Neural progenitor cell (in vitro differentiated cells): ENCODE measurements at regions not wholly inside any gene's neighbourhood (a gene's known extent, or its start where the extent isn't known, plus 50 kb on each side); places are given as distances from the start of the nearest gene placed in this dataset.

ENCODE experiments used
- DNase-seq: peaks from one replicate; pipeline ENCODE4 v3.0.0-alpha.2; 2016; ENCODE audit warnings: low spot score
- H2AFZ ChIP-seq: fragments of 200-600 bp; sonication (generic); replicated peaks from 2 replicates; pipeline ENCODE4 v1.6.1; 2016; ENCODE audit warnings: antibody characterized with exemption
- H3F3A ChIP-seq: fragments of 200-600 bp; sonication (generic); 2 replicates; pipeline ENCODE4 v1.6.1; 2016; ENCODE audit warnings: antibody characterized with exemption, low read depth
- H3K27ac ChIP-seq: fragments of 200-600 bp; sonication (generic); 2 replicates; pipeline ENCODE4 v1.5.1; 2016; ENCODE audit warnings: mild to moderate bottlenecking
- H3K27me3 ChIP-seq: fragments of 200-600 bp; sonication (generic); 2 replicates; pipeline ENCODE4 v1.6.1; 2016; ENCODE audit warnings: mild to moderate bottlenecking, moderate library complexity
- H3K36me3 ChIP-seq: fragments of 200-600 bp; sonication (generic); 2 replicates; pipeline ENCODE4 v1.5.1; 2016
- H3K4me1 ChIP-seq: fragments of 200-600 bp; sonication (generic); 2 replicates; pipeline ENCODE4 v1.6.1; 2016; ENCODE audit warnings: mixed run types
- H3K4me2 ChIP-seq: fragments of 200-600 bp; sonication (generic); 2 replicates; pipeline ENCODE4 v1.6.1; 2016
- H3K4me3 ChIP-seq: fragments of 200-600 bp; sonication (generic); 2 replicates; pipeline ENCODE4 v1.5.1; 2016
- H3K79me2 ChIP-seq: fragments of 200-600 bp; sonication (generic); 2 replicates; pipeline ENCODE4 v1.6.1; 2016; ENCODE audit warnings: low read depth
- H3K9ac ChIP-seq: fragments of 200-600 bp; sonication (generic); 2 replicates; pipeline ENCODE4 v1.6.1; 2016
- H3K9me3 ChIP-seq: fragments of 200-600 bp; sonication (generic); 2 replicates; pipeline ENCODE4 v1.5.1; 2016; ENCODE audit warnings: low read depth
- H4K20me1 ChIP-seq: fragments of 200-600 bp; sonication (generic); 2 replicates; pipeline ENCODE4 v1.6.1; 2016; ENCODE audit warnings: low read depth
- H3K27ac Mint-ChIP-seq: 3 replicates; pipeline ENCODE4 v1.8.0; 2021; ENCODE audit warnings: mixed read lengths
- H3K27me3 Mint-ChIP-seq: 2 replicates; pipeline ENCODE4 v1.8.0; 2022; ENCODE audit warnings: low read depth, mild to moderate bottlenecking, inconsistent platforms, moderate library complexity, mixed read lengths; ENCODE audit not compliant: insufficient read depth
- H3K36me3 Mint-ChIP-seq: 3 replicates; pipeline ENCODE4 v1.8.0; 2021; ENCODE audit warnings: mixed read lengths
- H3K4me1 Mint-ChIP-seq: 3 replicates; pipeline ENCODE4 v1.8.0; 2021; ENCODE audit warnings: mixed read lengths
- H3K4me3 Mint-ChIP-seq: 3 replicates; pipeline ENCODE4 v1.8.0; 2021; ENCODE audit warnings: mild to moderate bottlenecking, moderate library complexity, mixed read lengths
- H3K9me3 Mint-ChIP-seq: 3 replicates; pipeline ENCODE4 v1.8.0; 2020; ENCODE audit warnings: mixed read lengths
- CTCF ChIP-seq: fragments of 200-600 bp; sonication (generic); IDR thresholded peaks from 2 replicates; pipeline ENCODE4 v1.5.1; 2017; ENCODE audit warnings: antibody characterized with exemption, mild to moderate bottlenecking
- EZH2 ChIP-seq: fragments of 200-600 bp; sonication (generic); IDR thresholded peaks from 2 replicates; pipeline ENCODE4 v1.6.1; 2017; ENCODE audit warnings: antibody characterized with exemption, mild to moderate bottlenecking, moderate library complexity
- EZH2phosphoT487 ChIP-seq: fragments of 200-600 bp; sonication (generic); IDR thresholded peaks from 2 replicates; pipeline ENCODE4 v1.6.1; 2017; ENCODE audit warnings: antibody characterized with exemption

- no peak overlapping the region for H3K27ac ChIP-seq
- H3K4me3 Mint-ChIP-seq = no peak overlapping the region
- no peak overlapping the region for H3K27ac Mint-ChIP-seq
- no peaks in the 10 kb centered on the region for H3K27me3 ChIP-seq
- H4K20me1 ChIP-seq = no peaks in the 10 kb centered on the region
- no peaks in the 10 kb centered on the region for H3K9me3 Mint-ChIP-seq
- no peaks in the 10 kb centered on the region for H3K27me3 Mint-ChIP-seq
- H2AFZ ChIP-seq = peak overlapping the region; percentile 30
- no peak overlapping the region for H3K9ac ChIP-seq
- no peaks in the 10 kb centered on the region for H3F3A ChIP-seq
- DNase-seq = no peak
- no peaks in the 10 kb centered on the region for H3K36me3 ChIP-seq
- H3K36me3 Mint-ChIP-seq = no peaks in the 10 kb centered on the region
- H3K4me2 ChIP-seq = no peak overlapping the region
- H3K9me3 ChIP-seq = no peaks in the 10 kb centered on the region
- TF ChIP-seq CTCF (no peak), EZH2phosphoT487 (no peak), EZH2 (no peak)
- H3K4me1 Mint-ChIP-seq = no peaks in the 10 kb centered on the region
- no peaks in the 10 kb centered on the region for H3K4me1 ChIP-seq
- H3K79me2 ChIP-seq = no peaks in the 10 kb centered on the region
- H3K4me3 ChIP-seq = no peak overlapping the region
Observed at GRCh38 chr5:56564541-56565282, 250.6 kb upstream of the MAP3K1 start.

- no peaks in the 10 kb centered on the region for H3K9me3 Mint-ChIP-seq
- no peak overlapping the region for H3K27ac Mint-ChIP-seq
- H3K4me3 ChIP-seq = no peak overlapping the region
- no peaks in the 10 kb centered on the region for H3K9me3 ChIP-seq
- H3K79me2 ChIP-seq = no peaks in the 10 kb centered on the region
- no peaks in the 10 kb centered on the region for H3K27me3 Mint-ChIP-seq
- H3K4me1 Mint-ChIP-seq = no peaks in the 10 kb centered on the region
- H3K9ac ChIP-seq = no peak overlapping the region
- no peaks in the 10 kb centered on the region for H3F3A ChIP-seq
- no peak overlapping the region for H3K4me3 Mint-ChIP-seq
- TF ChIP-seq EZH2phosphoT487 (no peak), EZH2 (no peak), CTCF (no peak)
- H3K4me1 ChIP-seq = no peaks in the 10 kb centered on the region
- no peak overlapping the region for H3K27ac ChIP-seq
- H2AFZ ChIP-seq = no peak overlapping the region
- no peaks in the 10 kb centered on the region for H3K36me3 Mint-ChIP-seq
- DNase-seq = no peak
- H3K27me3 ChIP-seq = no peaks in the 10 kb centered on the region
- H4K20me1 ChIP-seq = no peaks in the 10 kb centered on the region
- H3K36me3 ChIP-seq = no peaks in the 10 kb centered on the region
- no peak overlapping the region for H3K4me2 ChIP-seq
Observed at GRCh38 chr5:56561455-56561854, 253.9 kb upstream of the MAP3K1 start.

- Mint-ChIP-seq H3K27ac (no peak overlapping the region), H3K9me3 (no peaks in the 10 kb centered on the region), H3K36me3 (no peaks in the 10 kb centered on the region), H3K4me1 (no peaks in the 10 kb centered on the region), H3K4me3 (no peak overlapping the region), H3K27me3 (no peaks in the 10 kb centered on the region)
- no peak for DNase-seq
- H3K4me3 ChIP-seq = no peak overlapping the region
- H3K27ac ChIP-seq = no peak overlapping the region
- no peaks in the 10 kb centered on the region for H3K27me3 ChIP-seq
- TF ChIP-seq EZH2phosphoT487 (no peak), EZH2 (no peak), CTCF (no peak)
- H3K36me3 ChIP-seq = no peaks in the 10 kb centered on the region
- no peak overlapping the region for H2AFZ ChIP-seq
- H3K9me3 ChIP-seq = no peaks in the 10 kb centered on the region
- no peaks in the 10 kb centered on the region for H3F3A ChIP-seq
- no peaks in the 10 kb centered on the region for H4K20me1 ChIP-seq
- H3K4me1 ChIP-seq = no peaks in the 10 kb centered on the region
- H3K79me2 ChIP-seq = no peaks in the 10 kb centered on the region
- H3K4me2 ChIP-seq = no peak overlapping the region
- no peak overlapping the region for H3K9ac ChIP-seq
Observed at GRCh38 chr5:56558131-56558745, 257.1 kb upstream of the MAP3K1 start.
